ENCODE measurements at regions not wholly inside any gene's neighbourhood (a gene's known extent, or its start where the extent isn't known, plus 50 kb on each side); places are given as distances from the start of the nearest gene placed in this dataset.

DNA sequence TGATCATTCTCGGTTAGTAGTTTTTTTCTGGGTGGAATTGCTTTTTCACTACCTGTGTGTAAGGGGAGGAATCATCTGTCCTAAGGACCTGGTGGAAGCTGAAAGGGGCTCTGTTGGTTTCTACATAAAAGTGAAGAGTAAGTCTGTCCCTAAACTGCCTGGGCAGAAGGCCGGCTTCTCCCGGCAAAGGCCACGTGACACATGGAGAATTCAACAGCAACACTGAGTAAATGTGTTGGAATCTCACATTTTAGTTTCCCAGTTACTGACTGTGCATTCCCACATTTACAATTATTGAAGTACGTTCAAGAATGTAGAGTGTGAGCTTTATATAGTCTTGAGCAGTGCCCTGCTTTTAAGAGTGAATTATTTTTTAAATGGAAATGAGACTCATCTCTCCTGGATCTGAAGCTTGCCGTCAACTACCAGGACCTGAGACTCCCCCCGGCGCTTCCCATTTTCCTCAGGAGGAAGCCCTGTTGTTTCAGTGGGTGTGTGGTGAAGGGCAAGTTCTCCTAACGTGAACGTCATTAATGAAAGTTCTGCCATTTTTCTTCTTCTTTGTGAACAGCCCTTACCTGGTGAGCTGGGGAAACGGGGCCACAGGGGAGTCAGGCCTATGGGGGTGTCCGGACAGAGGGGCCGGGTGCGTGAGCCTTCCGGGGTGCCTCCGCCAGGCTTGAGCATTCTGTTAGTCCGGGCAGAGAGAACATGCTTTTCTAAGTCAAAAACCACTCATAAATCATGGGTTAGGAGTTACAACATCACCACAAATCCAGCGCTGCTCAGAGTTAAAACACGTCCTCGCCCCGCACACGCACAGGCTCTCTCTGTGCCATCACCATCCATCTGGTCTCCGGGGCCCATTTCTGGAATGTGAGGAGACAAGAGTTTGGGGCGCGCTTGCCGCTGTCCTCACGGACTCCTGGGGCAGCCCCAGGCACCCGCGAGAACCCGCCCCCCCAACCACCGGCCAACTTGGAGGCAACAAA is 56.6 kb upstream of the SMOC2 start:
- DNase-seq (ENCODE audit: extremely low read depth in 1 of 2, low read depth in 1 of 2): no peak

DNA sequence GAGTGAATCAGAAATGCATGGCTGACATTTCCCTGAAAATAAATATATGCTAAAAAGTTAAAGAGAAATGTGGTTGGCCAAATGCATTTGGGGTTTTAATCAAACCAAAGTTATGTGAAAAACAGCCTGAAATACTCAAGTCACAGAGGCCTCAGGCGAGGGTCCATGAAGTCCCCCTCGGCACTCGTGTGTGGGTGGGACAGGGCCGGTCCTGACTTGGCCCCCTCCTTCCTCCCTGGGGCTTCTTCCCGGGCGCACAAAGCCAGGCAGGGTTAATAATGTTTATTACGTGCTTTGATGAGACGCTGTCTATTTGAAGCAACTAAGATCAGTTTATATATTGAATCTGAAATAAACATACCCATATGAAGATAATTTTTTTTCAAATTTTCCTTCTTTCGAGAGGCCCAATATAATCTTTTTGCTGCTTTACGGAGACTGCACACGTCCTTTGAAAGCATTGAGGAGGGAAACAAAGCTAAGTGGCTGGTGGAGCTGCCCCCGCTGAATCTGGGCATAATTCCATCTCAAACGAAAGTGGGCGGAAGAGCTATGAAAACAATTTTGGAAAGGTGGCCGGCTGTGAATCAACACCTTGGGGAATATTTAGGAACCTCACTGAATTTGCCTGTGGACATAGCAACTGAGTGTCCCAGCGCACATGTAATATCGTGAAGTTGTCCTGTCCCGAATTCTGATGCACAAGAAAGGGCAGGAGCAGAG is 55.8 kb upstream of the SMOC2 start:
- no peak for DNase-seq (ENCODE audit: extremely low read depth in 1 of 2, low read depth in 1 of 2)

DNA sequence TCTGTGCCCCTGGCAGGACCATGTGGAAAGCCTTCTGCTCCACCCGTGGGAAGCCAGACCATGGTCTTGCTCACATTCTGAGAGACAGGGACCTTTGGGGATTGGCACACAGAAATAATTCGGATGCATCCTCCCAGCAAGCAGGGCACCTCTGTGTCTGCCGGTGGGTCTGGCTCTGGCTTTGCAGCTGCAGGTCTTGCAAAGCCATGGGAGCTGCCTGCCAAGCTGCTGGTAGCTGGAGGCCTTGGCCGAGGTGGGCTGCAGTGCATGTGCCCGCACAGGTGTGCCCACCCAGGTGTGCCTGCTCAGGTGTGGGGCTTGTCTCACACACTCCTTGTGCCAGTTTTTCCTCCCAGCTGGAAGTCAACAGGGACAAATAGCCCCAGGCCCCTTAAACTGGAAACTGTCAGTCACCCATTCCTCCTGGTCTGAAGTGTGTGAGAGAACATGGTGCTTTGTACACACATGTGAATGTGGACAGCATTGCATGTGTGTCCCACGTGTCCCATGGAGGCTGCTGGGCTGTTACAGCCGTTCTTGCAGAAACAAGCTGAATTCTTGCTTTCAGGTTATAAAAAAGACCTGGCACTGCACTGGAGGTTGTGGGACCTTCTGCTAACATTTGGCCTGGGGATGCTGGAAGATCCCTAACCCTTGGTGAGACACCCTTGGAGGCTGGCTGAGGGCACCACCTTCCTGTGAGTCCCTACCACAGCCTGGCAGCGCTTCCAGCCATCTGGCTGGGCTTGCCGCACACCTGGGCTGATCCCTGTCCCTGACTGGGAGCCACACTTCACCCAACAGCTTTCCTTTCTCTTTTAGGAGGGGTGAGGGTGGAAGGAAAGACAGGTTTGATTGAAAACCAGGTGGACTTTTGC is 54.9 kb upstream of the SMOC2 start:
- no peak for DNase-seq (ENCODE audit: extremely low read depth in 1 of 2, low read depth in 1 of 2)

DNA sequence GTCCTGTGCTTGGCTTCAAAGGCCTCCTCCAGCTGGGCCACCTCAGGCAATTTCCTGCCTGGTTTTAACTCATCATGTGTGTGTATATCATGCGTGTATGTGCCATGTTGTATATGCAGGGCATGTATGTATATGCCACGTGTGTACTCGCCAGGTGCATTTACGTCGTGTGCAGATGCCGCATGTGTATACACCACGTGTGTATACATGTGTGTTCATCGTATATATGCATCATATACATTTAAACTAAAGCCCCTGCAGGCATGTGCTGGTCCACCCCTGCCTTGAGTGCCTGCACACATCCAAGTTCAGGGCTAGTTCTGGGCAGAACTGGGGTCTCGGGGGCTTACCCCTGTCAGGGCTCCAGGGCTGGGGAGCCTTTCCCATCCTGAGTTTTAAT is 54.0 kb upstream of the SMOC2 start:
- no peak for DNase-seq (ENCODE audit: extremely low read depth in 1 of 2, low read depth in 1 of 2)

DNA sequence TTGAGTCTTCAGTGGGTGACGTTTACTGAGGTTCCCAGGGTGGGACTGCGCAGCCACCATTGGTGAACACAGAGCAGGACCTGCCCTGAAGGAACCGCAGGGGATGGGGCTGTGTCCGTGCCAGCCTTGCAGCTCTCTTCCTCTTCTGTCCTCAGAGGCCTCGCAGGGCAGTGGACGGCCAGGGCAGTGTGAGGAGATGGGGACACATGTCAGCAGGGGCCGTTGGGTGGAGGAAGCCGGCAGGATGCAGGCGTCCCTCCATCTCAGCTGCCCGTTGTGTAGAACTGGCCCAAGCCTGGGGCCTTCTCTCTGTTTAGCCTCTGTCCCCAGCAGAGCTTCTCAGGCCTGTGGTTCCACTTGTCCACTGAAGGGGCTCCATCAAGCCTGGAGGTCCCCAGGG is 53.6 kb upstream of the SMOC2 start:
- no peak for DNase-seq (ENCODE audit: extremely low read depth in 1 of 2, low read depth in 1 of 2)

DNA sequence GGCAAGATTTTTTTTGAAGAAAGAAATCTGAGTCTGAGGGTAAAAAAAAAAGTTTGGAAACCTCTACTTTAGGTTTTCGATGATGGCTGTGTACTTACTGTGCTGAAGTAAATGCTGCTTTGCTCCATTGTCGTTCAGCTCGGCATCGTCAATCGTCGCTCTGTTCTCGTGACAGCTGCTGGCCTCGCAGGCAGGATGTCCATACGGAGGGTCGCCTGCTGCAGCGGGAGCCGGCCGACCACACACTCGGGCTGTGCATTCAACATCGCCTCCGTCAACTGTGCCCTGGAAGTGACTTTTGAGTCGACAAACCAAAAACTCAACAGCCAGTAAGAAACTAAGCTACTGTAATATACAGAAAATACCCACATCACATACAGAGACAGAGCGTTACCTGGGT is 53.1 kb upstream of the SMOC2 start:
- DNase-seq (ENCODE audit: extremely low read depth in 1 of 2, low read depth in 1 of 2): no peak

- no peak for DNase-seq (ENCODE audit: extremely low read depth in 1 of 2, low read depth in 1 of 2)
Measured at GRCh38 chr6:168388641-168389633, 52.0 kb upstream of the SMOC2 start.

- DNase-seq (ENCODE audit: extremely low read depth in 1 of 2, low read depth in 1 of 2): no peak
Measured at GRCh38 chr6:168390749-168391420, 50.1 kb upstream of the SMOC2 start.

Measured in activated CD8-positive, alpha-beta memory T cell treated with anti-CD3 and anti-CD28 coated beads for 1 hour (primary cell).